ENCODE measurements at regions not wholly inside any gene's neighbourhood (a gene's known extent, or its start where the extent isn't known, plus 50 kb on each side); places are given as distances from the start of the nearest gene placed in this dataset.
"Not testable (repeated sequence)": the region's sequence is repeated elsewhere in the genome, so short reads cannot be mapped to it uniquely, and the experiment has no call there.

DNA sequence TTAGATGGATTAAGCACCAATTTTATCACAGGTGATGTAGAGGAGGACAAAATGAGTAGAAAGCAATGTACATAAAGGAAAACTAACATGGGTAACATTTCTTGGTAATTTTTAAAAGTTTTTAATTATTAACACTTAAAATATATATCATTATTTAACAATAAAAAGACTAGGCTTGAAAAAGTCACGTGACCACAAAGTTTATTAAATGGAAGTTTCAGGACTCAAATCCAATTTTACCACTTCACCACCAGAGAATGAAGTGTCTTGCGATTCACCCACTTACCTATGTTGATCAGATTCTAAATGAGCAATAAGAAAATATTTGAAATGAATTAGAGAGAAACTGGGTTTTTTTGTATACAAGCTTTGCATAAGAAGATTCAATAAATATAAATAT, 721.3 kb downstream of the GBE1 start:
- no peak for DNase-seq

DNA sequence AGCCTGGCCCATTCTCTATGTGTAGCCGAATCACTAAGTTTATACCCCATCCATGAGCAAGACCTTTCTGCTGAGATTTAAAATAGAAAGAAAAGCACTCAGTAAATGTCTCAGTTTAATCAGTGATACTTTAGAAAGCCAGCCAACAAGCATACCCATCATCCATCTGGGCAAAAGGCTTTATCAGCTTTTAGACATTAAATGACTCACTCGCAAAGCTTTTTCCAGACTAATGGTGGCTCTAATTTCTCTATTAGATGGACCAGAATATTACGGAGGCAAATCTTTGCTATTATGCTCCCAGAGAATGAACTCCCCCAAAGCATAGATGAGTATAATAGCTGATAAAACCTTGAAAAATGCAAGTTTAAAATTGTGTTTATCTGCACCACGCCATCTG, 727.8 kb downstream of the GBE1 start:
- DNase-seq: no peak

DNA sequence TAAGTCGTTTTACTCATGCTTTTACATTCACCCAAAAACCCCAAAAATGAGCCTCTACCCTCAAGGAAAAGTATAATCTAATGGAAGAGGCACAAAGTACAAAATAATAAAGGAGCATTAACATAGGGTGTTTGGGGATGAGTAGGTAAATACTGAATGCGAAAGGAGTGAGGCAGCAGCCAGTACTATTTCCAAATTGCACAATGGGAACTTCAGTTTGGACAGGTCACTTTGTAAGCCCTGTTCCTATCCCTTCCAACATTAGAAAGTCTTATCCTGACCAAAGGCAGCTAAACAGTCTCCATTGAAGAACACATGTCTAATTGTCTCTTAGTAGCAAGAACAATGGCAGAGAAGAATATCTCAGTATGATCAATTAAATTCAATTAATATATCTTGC, 728.3 kb downstream of the GBE1 start:
- DNase-seq: no peak

DNA sequence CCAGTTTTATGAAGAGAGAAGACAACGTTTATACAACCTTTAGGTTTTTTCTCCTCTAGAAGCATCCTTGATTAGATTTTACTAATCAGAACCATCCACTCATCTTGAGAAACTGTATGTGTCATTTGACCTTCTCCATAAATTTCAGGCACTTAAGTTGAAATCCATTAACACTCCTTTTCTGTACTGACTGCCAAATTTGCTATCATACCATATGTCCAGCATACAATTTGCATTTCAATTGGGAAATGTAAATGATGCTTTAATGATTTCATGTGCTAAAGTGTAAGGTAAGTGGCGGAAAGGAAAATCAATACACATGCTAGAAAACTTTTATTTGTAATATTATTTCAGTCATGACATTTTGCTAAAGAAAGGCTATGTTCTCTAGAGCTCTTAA, 731.6 kb downstream of the GBE1 start:
- no peak for DNase-seq

DNA sequence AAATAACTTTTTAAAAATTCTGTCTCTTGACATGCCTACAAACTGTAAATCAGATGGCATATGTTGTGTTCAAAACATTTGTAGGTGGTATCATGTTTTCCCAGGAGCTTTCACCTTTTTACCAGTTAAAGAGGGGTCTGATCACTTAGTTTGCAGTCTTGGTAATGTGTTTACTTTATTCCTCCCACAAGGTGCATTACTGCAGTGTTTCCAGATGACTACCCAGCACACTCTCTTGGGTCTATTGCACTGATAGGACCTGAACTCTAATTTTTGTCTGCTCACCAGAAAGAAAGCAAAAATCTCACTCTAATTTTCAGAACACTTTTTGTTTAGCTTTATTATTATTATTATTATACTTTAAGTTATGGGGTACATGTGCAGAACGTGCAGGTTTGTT, 734.1 kb downstream of the GBE1 start:
- no peak for DNase-seq

DNA sequence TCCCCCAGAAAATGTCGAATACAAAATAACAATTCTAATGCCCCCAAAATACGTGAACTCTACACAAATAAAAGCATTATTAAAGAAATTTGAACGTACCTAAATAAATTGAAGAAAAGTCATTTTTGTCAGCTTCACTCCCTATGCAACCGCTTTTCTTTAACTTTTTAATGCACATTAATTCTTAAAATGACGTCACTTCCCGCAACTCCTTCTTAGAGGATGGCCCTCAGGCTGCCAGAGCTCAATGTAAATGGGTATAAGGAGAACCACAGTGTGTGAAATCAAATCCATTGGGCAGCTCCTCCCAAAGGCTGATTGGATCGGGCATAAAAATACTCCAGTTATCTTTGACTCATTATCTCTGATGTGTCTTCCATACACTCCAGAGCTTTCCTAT, 736.9 kb downstream of the GBE1 start:
- DNase-seq: no peak

DNA sequence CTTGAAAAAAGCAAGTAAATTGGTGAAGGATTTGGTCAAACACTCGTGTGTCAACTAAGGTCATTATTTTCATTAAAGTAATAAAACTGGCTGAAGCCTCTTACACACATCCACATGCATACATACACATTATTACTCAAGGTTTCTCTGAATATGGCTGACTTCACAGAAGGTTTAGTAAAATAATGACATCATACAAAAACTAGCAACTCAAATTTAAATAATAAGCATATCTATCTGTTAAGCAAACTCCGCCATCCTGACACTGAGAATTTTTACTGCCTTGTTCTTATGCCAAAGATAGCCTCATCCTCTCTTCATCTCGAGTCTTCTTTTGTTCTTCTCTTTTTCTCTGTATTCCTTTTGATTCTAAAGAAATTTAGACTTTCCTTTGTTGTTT, 739.1 kb downstream of the GBE1 start:
- no peak for DNase-seq

DNA sequence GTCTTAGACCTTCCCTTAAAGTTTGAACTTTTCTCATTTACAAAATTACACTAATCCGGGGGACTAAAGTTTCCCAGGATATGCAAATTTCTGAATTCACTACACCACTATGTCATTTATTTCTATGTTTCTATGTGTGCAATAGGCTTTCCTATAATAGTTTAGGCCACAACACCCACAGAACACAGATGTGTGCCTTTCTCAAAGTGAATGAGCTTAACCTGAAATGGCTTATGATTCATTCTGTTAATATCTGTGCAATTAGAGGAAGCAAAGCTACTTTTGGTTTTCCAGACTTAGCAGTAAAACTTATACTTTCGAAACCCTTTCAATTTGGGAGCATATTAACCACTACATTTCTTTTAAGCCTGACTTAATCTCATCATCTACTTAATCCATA, 748.1 kb downstream of the GBE1 start:
- no peak for DNase-seq

DNA sequence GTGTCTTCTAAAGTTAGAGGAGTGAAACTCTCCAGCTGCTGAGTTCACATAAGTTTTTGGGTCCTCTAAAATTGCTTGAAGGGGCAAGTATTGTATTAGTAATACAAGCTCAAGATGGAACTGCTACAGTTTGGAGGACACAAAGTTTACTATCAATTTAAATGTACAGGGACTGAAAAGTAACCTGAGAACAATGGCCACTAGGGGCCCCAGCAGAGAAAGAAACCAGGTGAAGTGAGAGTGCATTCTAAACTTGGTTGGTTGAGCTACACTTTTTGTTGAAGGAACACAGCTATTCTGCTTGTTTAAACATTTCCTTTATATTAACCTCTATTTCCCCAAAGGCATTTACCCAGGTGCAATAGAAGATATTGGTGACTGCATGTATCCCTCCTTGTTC, 755.5 kb downstream of the GBE1 start:
- DNase-seq: no peak

DNA sequence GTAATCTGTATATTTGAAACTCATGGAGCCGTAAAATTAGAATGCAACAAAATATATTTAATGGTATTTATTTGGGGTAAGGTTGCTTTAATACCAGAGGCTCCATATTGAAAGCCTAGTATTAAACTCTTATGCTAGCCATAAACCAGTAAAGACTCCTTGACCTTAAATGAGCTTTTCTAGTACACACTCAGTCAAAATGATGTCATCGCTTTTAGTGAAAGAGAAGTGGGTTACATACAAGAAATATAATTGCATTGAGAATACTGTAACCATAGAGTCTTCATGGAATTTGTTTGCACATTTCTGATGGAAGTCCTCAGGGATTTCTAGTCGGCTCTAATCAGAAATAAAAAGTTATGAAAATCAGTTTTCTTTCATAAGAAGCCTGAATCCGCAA, 757.6 kb downstream of the GBE1 start:
- DNase-seq: no peak

DNA sequence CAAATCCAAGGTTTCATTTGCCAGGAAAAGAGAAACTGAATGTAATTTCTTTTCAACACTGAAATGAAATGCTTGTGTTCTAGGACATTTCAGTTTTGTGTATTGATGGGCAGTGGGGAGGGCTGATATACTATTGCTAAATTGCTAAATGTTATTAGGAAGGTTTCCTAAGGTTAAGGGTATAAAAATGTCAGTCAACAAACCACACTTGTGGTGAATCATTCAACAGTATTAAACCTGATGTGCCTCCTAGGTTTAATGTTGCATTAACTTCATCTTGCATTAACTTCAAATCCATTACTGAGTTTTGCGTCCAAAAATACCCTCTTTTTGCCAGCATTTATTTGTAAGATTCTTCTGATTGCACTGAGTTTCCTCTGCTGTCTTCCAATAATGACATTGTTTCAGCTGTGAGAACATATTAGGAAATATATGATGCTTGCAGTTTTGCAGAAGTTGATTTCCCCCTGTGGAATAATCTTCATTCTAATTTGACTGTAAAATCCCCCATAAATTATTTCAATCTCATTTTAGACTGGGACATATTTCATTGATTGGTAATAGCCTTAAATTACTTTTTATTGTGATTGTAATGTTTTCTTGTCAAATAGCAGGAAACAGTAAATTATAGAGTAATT, 758.3 kb downstream of the GBE1 start:
- no peak for DNase-seq

DNA sequence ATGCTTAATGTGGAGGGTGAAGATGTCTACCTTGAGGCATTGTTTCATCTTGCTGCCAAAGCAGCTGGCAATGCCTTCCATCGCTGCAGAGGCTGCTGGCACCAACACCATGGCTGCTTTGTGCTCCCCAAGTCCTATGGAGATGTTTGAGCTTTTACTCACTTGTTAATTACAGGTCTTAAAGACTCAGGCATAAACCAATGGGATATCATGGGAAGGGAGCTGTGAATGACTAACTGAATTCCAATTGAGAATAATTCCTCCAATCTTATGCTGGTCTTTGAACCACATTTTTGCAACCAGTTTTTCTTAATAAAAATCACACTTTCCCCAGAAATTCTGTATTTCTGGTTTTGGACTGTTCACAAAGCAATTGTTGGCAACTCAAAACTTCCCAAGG, 762.0 kb downstream of the GBE1 start:
- DNase-seq: no peak

DNA sequence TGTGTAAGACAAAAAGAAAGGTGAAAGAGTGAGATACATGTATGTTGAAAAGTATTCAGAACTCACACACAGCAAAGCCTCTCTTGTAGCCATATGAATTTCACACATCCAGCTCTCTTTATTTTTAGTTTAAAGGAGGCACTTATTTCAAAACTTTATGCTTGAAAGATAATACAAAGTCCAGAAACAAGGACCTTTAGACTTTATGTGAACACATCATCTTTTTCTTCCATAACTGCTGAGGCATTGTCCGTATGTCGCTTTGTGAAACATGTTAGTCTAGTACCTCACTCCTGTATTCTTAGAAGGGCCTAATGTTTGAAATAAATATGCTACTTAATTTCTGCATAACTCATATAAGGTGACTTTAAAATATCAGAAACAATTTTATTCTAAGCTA, 763.4 kb downstream of the GBE1 start:
- DNase-seq: no peak

DNA sequence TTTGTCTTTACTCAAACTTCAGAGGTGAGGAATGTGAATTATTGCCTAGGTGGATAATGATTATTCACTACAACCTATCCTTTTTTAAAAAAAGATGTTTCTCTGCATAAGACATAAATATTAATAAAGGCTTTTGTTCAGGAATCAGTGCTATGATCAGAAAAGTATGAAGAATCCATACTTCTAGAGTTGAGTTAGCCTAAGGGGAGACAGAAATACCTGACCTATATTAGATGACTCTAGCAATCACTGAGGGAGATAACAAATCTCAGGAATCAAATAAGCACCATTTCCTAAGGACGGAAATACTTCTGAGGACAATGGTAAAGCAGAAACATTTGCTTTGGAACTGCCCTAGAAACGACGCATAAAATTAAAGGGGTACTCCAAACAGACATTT, 763.8 kb downstream of the GBE1 start:
- DNase-seq: no peak

DNA sequence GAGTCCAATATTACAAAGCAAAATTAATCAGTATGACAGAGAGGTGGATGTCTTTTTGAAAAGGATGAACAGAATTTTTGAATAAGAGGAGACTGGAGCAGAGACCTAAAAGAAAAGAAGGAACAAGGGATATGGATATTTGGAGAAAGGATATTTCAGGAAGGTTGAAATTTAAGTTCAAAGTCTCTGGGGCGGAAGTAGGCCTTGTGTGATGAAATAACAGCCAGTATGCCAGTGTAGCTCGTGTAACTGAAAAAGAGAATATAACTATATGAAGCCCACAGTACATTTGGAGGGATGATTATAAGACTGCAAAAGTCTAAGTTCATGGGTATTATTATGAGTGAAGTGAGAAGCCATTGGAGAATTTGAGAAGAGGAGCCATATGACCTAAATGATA, 766.7 kb downstream of the GBE1 start:
- DNase-seq: no peak

DNA sequence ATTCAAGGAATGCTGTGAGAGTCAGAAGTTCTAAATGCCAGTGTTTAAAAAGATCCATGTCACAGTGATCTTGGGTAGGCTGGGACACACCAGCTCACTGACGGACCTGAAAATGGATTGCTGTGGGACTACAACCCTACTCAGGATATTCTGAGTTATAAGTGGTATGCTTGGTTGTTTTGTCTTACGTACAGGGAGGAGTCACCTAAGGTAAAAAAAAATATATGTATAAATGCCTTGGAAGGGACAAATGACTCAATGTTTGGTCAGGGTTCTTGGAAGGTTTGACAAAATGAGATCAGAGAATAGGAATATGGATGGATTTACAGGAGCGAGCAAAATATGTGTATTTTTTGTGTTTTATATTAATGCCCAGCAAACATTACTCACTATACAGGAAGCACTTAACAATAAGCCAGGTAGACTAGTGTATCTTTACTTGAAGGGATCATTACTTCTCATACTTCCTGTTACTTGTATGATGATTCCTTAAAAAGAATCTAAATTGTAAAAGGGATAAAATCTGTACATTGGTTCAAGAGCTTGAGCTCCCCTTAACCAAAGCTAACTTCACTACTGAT, 767.3 kb downstream of the GBE1 start:
- DNase-seq: no peak

DNA sequence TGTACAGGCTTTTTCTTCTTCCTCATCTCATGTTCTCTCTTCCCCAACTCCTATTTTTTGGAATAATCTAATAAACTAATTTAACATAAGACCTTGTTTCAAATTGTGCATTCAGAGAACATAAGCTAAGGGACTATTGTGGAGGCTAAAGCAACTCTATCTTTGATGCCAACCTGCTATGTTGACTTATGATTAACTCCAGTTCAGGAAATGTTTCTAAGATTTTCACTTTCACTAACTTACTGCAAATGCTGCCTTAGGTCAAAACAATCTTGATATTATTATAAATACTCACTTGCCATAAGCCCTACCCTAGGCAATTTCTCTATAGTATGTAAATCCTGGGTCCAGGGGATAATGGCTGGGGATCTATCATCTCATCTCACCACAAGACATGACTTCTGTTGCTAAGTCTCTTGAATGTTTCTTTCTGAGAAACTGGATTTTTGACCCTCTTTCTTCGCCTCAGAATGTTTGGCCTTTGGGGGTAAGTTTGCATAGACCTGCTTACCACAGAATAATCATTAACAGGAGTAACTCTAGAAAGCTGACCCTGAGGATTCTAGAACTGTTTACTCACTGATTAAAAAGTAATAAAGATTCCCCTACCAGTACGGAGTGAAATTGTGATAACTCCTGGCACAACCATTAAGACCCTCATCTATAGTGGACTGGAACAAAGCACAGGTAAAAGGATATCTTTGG, 768.1 kb downstream of the GBE1 start:
- no peak for DNase-seq

DNA sequence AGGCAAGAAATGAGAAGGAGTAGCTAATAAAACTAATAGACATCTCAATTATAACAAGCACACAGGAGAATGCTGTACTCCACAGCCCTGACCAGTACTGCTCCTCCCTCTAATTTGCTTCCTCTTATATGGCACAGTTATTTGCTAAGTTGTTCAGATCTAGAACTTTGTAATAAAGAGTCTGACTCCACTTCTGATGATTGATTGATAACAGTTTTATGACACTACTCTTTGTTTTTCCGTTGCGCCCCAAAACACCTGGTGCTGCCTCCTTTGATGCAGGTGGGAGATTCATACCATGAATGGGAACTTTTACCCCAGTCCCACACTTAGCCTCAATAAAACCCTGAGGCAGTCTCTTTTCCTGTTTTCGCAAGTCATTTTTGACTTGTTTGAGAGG, 777.7 kb downstream of the GBE1 start:
- DNase-seq: no peak

DNA sequence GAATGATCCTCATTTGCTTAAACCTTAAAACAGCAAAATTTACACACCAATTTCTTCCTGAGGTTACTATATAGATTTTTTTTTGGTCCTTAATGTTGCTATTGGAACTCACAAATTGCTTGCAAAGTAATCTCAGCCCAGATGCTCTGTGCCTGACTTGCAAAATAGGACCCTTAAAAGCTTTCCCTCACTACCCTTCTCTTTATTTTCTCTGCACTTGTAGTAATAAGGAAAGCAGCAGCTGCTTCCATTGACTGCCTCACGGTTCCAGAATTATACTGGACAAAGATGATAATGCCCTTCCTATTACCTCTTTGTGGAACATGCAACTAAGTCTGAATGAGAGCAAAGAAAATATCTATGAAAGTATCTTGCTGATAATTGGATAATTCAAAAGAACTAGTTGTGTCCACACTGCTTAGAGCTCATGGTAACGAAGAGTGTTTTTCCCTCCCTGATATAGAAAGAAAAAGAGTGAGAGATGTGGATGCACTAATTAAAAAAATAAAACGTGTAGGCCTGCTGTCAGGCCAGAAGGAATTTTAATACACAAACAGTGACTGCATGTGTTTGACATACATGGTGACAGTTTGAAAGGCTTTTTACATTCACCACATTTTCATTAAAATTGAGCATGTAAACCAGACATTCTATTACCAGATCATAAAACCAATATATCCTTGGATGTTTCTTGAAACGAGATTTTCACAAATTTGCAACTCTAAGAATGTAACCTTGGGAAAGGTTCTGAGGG, 783.1 kb downstream of the GBE1 start:
- no peak for DNase-seq

DNA sequence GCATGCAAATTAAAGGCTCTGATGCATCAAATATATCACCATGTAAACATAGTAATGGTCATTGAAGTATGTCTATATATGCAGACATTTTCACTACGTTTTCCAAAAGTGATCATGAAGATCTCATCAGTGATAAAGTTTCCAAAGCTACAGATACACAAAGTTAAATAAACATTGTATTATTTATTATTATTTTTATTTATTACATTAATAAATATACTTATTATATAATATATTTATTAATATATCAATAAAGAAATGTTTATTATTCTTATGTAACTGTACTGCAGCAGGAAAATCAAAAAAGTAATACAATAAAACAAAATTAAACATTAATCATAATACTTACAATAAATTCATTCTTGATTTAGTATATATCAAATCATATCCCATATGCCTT, 791.2 kb downstream of the GBE1 start:
- no peak for DNase-seq

DNA sequence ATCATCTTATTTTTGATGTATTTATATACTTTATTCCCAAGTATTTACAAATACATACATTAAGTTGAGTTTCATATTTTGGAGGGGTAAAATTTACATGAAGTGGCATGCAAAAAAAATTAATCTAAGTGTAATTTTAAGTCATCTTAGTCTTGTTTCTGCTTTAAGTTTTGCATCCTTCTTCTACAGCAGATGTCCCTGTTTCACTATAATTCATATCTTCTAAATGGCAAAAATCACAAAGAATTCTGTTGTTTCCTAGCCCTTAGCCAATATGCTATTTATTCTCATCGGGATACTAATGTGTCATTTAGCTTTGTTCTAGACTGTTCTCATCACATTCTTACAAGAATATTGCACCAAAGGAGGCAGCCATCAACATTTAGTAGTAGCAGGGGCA, 831.9 kb downstream of the GBE1 start:
- no peak for DNase-seq

DNA sequence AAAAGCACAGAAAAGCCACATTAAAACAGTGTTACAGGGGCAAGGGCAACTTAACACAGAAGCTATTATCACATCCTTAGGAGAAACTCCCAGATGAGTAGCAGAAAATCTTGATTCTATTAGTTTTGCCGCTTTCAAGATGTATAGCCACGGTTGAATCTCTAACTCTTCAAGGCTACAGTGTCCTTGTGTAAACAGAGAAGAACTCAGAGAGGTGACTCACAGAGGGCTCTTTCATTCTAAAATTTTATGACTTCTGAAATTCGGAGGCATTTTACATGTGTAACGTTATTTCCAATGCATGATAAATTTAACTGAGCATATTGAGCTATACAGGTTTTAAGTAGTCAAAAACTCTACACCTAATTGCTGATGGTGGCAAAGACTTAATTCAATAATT, 846.6 kb downstream of the GBE1 start:
- DNase-seq: no peak

DNA sequence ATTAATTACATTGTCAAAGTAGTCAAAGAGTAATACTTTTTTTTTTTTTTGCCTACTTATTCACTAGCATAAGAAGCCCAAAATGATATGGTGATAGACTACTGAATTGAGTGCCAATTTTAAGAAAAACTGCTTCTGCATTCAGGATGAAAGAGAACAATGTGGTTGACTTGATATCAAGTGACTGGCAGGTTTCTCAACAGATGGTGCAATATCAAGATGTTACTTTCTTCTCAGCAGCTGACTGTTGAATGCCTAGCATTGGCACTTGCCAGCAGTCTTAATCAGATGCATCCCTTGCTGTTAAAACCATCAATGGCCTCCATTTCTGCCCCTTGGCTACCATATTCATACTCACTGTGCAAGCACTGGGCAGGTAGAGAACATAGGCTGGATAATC, 863.2 kb downstream of the GBE1 start:
- no peak for DNase-seq

DNA sequence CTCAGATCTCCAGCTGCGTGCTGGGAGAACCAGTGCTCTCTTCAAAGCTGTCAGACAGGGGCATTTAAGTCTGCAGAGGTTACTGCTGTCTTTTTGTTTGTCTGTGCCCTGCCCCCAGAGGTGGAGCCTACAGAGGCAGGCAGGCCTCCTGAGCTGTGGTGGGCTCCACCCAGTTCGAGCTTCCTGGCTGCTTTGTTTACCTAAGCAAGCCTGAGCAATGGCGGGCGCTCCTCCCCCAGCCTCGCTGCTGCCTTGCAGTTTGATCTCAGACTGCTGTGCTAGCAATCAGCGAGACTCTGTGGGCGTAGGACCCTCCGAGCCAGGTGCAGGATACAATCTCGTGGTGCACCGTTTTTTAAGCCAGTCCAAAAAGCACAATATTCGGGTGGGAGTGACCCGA, 864.4 kb downstream of the GBE1 start:
- DNase-seq: not testable (repeated sequence)
